COLO668 (cell line): ENCODE measurements at regions not wholly inside any gene's neighbourhood (a gene's known extent, or its start where the extent isn't known, plus 50 kb on each side); places are given as distances from the start of the nearest gene placed in this dataset.
"Not testable (repeated sequence)": the region's sequence is repeated elsewhere in the genome, so short reads cannot be mapped to it uniquely, and the experiment has no call there.

Experiments used
- DNase-seq: peaks from one replicate; lab custom pipeline; 2025; ENCODE audit not compliant: unreplicated experiment; lab: John Stamatoyannopoulos, UW

- DNase-seq: no peak
Observed at GRCh38 chr21:38916214-38916964, 110.7 kb downstream of the ETS2 start.

- DNase-seq: no peak
Observed at GRCh38 chr21:38915546-38915945, 109.8 kb downstream of the ETS2 start.

- peak; percentile 43 for DNase-seq
Observed at GRCh38 chr21:38914528-38915293, 109.0 kb downstream of the ETS2 start.

- no peak for DNase-seq
Observed at GRCh38 chr21:38913893-38914527, 108.3 kb downstream of the ETS2 start.

GRCh38 chr21:38913120-38913892 lies 107.6 kb downstream of the ETS2 start:
- peak; percentile 93 for DNase-seq

GRCh38 chr21:38912789-38913119 lies 107.0 kb downstream of the ETS2 start:
- DNase-seq: no peak

- no peak for DNase-seq
Observed at GRCh38 chr21:38912102-38912629, 106.4 kb downstream of the ETS2 start.

GRCh38 chr21:38911484-38912101 lies 105.9 kb downstream of the ETS2 start:
- DNase-seq: no peak

- peak; percentile 41 for DNase-seq
Observed at GRCh38 chr21:38910390-38911067, 104.8 kb downstream of the ETS2 start.

- no peak for DNase-seq
Observed at GRCh38 chr21:38909929-38910328, 104.2 kb downstream of the ETS2 start.

- DNase-seq: no peak
Observed at GRCh38 chr21:38909109-38909508, 103.4 kb downstream of the ETS2 start.

- no peak for DNase-seq
Observed at GRCh38 chr21:38908537-38908936, 102.8 kb downstream of the ETS2 start.

GRCh38 chr21:38905752-38906151 lies 100.0 kb downstream of the ETS2 start:
- no peak for DNase-seq

GRCh38 chr21:38905328-38905727 lies 99.6 kb downstream of the ETS2 start:
- no peak for DNase-seq

GRCh38 chr21:38903690-38904139 lies 98.0 kb downstream of the ETS2 start:
- no peak for DNase-seq

- DNase-seq: no peak
Observed at GRCh38 chr21:38902608-38903445, 97.1 kb downstream of the ETS2 start.

GRCh38 chr21:38900499-38900898 lies 94.8 kb downstream of the ETS2 start:
- no peak for DNase-seq

- not testable (repeated sequence) for DNase-seq
Observed at GRCh38 chr21:38899985-38900384, 94.3 kb downstream of the ETS2 start.
